Limb (tissue), 2 donors: ENCODE measurements at regions not wholly inside any gene's neighbourhood (a gene's known extent, or its start where the extent isn't known, plus 50 kb on each side); places are given as distances from the start of the nearest gene placed in this dataset.
A peak's percentile ranks its signal among the peaks of the same experiment; 100 is the strongest.
"Not testable (repeated sequence)": the region's sequence is repeated elsewhere in the genome, so short reads cannot be mapped to it uniquely, and the experiment has no call there.

Source experiments
- DNase-seq, 2 donors: peaks; one replicate each; pipeline ENCODE4 v3.0.0-alpha.2; 2016; ENCODE audit errors: extremely low spot score in 2 of 2

DNA sequence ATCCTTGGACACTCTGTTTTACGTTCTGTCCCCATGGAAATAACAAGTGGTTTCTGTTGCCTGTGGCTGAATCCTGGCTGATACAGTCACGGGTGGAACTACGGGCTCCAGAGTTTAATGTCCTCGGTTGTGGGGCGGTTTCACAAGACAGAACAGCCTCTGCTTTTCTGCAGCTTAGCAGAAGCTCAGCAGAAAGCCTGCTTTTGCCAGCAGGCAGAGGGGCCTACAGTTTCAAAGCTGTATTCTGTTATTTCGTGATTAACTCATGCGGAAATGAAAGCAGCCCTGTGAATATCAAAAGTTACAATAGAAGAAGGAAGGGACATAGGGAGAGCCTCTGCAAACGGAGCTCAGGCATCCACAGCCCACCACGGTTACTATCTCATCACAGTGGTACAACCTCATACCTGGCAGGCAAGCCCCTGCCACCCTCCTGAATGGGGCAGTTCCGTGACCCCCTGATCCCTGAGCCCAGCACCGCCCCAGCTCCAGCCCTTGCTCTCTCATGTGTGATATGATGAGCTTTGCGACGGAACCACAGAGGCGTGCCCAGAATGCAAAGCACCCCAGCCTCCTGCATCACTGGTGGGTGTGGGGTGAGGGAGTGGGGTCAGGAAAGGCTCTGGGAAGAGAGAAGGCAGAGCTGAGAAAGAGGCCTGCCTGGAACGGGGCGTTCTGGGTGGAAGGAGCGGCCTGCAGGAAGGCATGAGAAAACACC, 360.6 kb downstream of the BRD1 start:
- no peak for DNase-seq

GRCh38 chr22:49464037-49464436, 363.6 kb downstream of the BRD1 start:
- no peak for DNase-seq

- no peak for DNase-seq
Observed at GRCh38 chr22:49462795-49463194, 364.9 kb downstream of the BRD1 start.

DNA sequence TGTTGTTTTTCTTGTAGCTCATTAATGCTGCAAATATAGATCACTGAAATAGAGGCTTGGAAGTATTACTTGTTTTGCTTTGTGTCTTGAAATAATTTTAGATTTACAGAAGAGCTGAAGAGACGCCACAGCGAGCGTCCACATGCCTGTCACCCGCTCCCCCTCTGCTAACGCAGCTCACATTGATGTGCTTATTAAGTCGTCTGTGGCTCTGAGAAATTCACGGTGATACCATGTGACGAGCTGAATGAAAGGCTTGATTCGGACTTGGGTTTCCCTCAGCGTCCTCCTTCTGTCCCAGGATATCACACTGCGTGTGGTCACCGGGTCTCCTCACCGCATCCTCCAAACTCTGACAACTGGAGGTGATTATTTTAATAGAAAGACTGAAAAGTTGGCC, 365.4 kb downstream of the BRD1 start:
- no peak for DNase-seq

DNA sequence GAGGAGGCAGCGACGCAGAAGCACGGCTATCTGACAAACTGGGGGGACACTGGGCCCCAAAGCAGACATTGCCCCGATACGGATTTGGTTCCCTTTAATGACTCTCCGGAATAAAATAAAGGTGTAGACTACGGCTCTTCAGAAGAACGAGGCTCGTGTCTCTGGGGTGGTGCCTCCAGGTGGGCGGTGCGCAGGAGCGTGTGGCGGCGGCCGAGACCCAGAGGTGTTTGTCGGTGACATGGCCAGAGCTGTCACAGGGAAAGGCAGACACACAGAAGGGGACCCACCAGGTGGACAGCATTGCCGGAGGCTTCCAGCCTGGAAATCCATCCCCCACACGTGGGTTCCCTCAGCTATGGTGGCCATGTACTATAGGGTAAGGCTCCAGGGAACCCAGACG, 366.0 kb downstream of the BRD1 start:
- DNase-seq, result no peak

- DNase-seq, result peak in 1 of 2 donors; percentile 28
Observed at GRCh38 chr22:49460592-49461281, 366.9 kb downstream of the BRD1 start.

DNA sequence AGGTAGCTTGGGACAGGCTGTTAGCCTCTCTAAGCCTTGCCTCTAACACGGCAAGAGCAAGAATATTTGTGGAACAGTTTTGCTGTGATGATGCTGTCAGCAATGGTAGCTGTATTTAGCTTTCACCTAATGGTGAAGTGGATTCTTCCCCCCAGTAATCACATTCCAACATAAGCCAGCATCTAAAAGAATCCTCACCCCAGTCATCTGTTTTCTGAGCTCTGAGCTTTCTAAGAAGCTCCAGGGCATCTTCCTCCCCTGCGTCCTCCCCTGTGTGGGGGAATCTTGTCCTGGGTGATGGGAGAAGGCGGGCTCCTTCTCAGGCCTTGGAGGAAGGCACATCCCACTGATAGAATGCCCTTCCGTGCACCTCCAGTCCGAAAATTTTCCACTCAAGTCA, 367.6 kb downstream of the BRD1 start:
- no peak for DNase-seq

DNA sequence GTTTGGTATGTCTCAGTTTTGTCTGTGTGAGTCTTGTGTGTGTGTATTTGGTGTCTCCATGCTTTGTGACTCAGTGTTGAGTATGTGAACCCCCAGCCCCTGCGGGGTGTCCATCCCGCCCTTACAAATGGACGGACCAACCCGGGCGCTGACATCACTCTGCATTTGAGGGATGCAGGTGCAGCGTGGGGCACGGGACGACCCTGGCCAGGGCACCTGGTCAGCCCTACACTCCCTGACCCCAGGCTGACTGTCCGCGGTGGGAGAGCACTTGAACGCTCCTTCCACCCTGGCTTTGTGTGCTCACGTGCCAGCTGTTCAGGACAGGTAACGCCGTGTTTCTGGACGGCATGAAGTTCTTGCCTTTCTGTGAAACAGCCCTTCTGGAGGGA, 369.0 kb downstream of the BRD1 start:
- no peak for DNase-seq

DNA sequence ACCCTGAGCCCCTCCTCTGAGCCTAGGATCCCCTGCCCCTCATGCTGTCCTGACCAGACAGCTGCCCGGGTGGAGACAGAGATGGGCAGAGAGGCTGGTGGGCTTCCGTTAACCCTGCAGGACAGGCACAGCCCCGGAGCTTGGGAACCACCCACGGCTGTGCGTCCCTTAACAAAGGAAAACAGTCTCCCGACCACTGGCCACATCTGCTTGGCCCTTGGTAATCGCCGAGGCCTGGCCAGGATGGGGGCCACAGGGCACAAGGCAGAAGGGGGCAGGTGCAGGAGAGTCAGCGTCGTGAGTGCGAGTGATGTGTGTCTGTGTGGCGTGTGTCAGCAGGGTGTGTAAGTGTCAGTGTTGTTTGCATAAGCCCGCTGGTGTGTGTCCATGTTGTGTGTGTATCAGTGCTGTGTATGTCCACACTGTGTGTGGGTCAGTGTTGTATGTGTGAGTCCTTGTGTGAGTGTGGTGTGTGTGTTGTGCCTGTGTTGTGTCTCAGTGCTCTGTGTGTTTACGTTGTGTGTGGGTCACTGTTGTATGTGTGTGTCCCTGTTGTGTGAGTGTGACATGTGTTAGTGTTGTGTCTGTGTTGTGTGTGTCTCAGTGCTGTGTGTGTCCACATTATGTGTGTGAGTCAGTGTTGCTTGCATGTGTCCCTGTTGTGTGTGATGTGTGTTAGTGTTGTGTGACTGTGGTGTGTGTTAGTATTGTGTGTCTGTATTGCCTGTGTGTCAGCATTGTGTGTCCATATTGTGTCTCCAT, 369.5 kb downstream of the BRD1 start:
- no peak for DNase-seq

DNA sequence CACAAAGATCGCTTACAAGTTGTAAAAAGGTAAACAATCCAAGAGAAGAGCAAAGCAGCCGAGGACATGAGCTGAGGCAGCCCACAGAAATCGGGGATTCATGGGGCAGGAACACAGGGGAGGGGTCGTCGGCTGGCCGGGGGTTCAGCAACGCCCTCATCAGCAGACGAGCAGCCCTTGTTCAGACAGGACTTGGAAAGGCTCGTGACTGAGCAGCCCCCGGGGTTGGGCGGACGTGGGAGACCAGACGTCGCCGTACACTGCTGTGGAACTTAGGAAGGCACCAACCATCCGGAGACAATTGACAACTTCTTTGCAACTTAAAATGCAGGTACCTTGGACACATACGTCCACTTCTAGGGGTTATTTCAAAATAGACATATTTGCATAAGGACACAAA, 370.5 kb downstream of the BRD1 start:
- DNase-seq, result no peak

DNA sequence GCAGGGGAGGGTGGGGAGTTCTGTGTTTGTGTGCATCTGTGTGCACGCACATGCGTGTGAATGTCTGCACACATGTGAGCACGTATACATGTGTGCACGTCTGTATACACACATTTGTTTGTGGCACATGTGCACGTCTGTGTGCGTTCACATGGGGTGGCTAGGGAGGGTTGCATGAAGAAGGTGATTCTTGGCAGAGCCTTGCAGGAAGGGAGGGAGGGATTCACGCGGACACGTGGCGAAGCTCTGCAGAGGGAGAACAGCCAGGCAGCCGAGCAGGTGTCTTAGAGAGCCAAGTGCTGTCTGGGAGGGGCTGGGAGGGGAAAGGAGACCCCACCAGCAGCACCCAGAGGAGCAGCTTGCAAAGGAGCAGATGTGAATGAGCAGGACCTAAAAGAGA, 372.1 kb downstream of the BRD1 start:
- no peak for DNase-seq

GRCh38 chr22:49454726-49455125, 372.9 kb downstream of the BRD1 start:
- no peak for DNase-seq

DNA sequence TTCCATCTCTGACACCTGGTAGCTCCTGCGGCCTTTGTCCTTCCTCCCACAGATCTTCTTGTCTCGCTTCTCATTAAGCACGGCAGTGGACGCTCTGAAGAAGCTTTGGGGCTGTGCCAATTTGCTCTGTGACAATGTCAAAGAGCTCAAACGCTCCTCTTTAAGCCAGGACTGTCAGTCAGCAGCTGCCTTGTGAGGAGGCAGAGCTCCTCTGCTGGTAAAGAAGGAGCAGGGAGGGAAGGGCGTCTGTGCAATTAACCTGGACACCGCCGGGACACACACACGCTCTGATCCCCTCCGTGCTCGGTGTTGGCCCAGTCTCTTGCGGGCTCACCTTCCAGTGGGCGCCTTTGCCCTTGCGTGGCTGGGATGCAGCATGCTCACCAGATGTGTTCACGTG, 373.9 kb downstream of the BRD1 start:
- DNase-seq, result no peak

DNA sequence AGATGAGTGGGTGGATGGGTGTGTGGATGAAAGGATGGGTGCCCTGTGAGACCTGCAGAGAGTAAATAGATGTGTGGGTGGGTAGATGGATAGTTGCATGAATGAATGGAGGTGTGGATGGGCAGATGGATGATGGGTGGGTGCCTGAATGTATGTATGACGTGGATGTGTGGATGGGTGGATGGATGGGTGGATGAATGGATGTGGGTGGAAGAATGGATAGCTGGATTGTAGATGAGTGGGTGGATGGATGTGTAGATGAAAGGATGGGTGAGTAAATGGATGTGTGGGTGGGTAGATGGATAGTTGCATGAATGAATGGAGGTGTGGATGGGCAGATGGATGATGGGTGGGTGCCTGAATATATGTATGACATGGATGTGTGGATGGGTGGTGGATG, 374.7 kb downstream of the BRD1 start:
- not testable (repeated sequence) for DNase-seq

DNA sequence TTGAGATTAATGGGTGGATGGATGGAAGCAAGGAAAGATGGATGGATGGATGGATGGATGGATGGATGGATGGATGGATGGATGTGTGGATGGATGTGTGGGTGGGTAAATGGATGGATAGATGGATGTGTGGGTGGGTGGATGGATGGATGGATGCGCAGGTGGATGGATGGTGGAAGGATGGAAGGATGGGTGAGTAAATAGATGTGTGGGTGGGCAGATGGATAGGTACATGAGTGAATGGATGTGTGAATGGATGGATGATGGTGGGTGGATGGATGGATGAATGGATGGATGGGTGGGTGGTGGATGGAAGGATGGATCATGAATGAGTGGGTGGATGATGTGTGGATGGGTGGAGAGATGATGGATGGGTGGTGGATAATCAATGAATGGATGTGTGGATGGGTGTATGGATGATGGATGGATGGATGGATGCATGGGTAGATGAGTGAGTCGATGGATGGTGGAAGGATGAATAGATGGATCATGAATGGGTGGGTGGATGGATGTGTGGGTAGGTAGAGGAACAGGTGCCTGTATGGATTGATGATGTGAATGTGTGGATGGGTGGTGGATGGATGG, 375.2 kb downstream of the BRD1 start:
- DNase-seq, result no peak

DNA sequence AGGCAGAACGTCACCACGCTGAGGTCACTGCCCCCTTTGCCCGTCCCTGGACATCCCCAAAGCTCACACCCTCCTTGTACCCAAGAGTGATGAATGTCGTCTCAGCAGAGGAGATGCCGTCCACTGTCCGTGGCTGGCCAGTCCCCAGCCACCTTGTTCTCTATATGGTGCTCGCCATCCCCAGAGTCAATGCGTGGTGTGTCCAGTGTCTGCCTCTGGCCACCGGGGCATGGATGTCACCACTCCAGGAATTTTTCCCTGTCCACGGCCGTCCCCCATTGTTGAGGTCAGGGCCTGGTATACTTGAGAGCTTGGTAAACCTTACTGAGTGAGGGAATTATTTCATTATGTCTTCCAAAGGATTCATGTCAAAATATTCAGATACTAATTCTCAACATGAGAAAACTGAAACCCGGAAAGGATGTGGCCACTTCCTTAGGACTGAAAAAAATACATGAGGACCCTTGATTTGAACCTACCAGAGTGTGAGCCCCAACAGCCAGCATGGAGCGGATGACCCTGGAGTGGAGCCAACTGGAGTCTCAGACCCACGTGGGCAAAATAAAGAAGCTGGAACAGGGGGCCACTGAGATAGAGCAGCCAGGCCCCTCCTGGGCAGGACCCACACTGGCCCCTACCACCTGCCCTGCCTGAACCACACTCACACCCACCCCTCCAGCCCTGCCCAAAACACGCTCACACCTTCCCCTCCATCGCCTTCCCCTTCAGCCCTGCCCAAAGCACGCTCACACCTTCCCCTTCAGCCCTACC, 376.4 kb downstream of the BRD1 start:
- no peak for DNase-seq

GRCh38 chr22:49450498-49450897, 377.2 kb downstream of the BRD1 start:
- no peak for DNase-seq

- DNase-seq, result no peak
Observed at GRCh38 chr22:49449811-49450446, 377.7 kb downstream of the BRD1 start.

GRCh38 chr22:49449377-49449776, 378.3 kb downstream of the BRD1 start:
- peak in 1 of 2 donors; percentile 10 for DNase-seq

GRCh38 chr22:49448526-49448925, 379.1 kb downstream of the BRD1 start:
- DNase-seq, result peak in 1 of 2 donors; percentile 44

- DNase-seq, result no peak
Observed at GRCh38 chr22:49447837-49448236, 379.8 kb downstream of the BRD1 start.
